Heart left ventricle (tissue), 13 donors: ENCODE measurements at regions not wholly inside any gene's neighbourhood (a gene's known extent, or its start where the extent isn't known, plus 50 kb on each side); places are given as distances from the start of the nearest gene placed in this dataset.

Experiments
- CTCF ChIP-seq, 12 donors: fragments of 200-600 bp; sonication (generic) in 4 of 12; IDR thresholded peaks; one replicate each; pipeline versions ENCODE4 v1.5.0 to v1.8.0; 2018 to 2022; ENCODE audit warnings: antibody characterized with exemption in 12 of 12, mild to moderate bottlenecking in 5 of 12
- POLR2A ChIP-seq, 2 donors: fragments of 450-650 bp; IDR thresholded peaks; one replicate each; pipeline ENCODE4 v1.6.1; 2017; ENCODE audit warnings: antibody characterized with exemption in 2 of 2, mild to moderate bottlenecking in 2 of 2, moderate library complexity in 2 of 2
- donor health status: ischemic (EF 13 %, LVEDD 7.1; RV severe dilation, severe dysfunction).
- donor health status: DM: no; HTN: yes; CAD: no.
- donor health status: DM: no; HTN: no; CAD: no.
- donor health status: ischemic (EF 25% LVEDD 6.9; RV normal size, moderate dysfunction).
- donor health status: ischemic (EF 25% LVEDD 5.7; RV mildly dilated, moderate dysfunction).
- donor health status: ischemic (EF 35%, LVEDD 5.7; RV mildly dilated, moderate dysfunction).
- donor health status: nonischemic (EF 11% LVEDD 7.7; RV severe dilation, severe dysfunction).
- donor health status: DM: yes; HTN: yes; CAD: no.
- donor health status: PGD.
- donor health status: ischemic (EF 29% LVEDD 5.4; RV normal size, mild dysfunction).
- donor health status: nonischemic (EF 23%, LVEDD 6.1; RV moderate dilation, normal function).

GRCh38 chr5:90047113-90047512 lies 362.4 kb downstream of the CETN3 start:
- TF ChIP-seq CTCF (IDR thresholded peaks at IDR 0.05) (no peak), POLR2A (IDR thresholded peaks at IDR 0.05) (no peak)
